ENCODE measurements at regions not wholly inside any gene's neighbourhood (a gene's known extent, or its start where the extent isn't known, plus 50 kb on each side); places are given as distances from the start of the nearest gene placed in this dataset.

GRCh38 chr18:30298769-30299168 is 743.8 kb downstream of the DSC3 start:
- no peak for DNase-seq

- DNase-seq, result no peak
Observed at GRCh38 chr18:30288662-30289414, 753.7 kb downstream of the DSC3 start.

- no peak for DNase-seq
Observed at GRCh38 chr18:30280861-30281470, 761.6 kb downstream of the DSC3 start.

- DNase-seq, result no peak
Observed at GRCh38 chr18:30280186-30280585, 762.4 kb downstream of the DSC3 start.

- DNase-seq, result no peak
Observed at GRCh38 chr18:30277676-30278075, 764.9 kb downstream of the DSC3 start.

- DNase-seq, result no peak
Observed at GRCh38 chr18:30271716-30272115, 770.8 kb downstream of the DSC3 start.

GRCh38 chr18:30265190-30265589 is 777.4 kb downstream of the DSC3 start:
- DNase-seq, result no peak

- DNase-seq, result no peak
Observed at GRCh38 chr18:30254331-30254730, 788.2 kb downstream of the DSC3 start.

- DNase-seq, result peak in 1 of 2 experiments; percentile 34
Observed at GRCh38 chr18:30248056-30248455, 794.5 kb downstream of the DSC3 start.

GRCh38 chr18:30245766-30246455 is 796.6 kb downstream of the DSC3 start:
- DNase-seq, result no peak

- no peak for DNase-seq
Observed at GRCh38 chr18:30234755-30235154, 807.8 kb downstream of the DSC3 start.

GRCh38 chr18:30211112-30211511 is 831.4 kb downstream of the DSC3 start:
- DNase-seq, result no peak

- no peak for DNase-seq
Observed at GRCh38 chr18:30208546-30208945, 834.0 kb downstream of the DSC3 start.

GRCh38 chr18:30192216-30192615 is 850.3 kb downstream of the DSC3 start:
- DNase-seq, result no peak

- DNase-seq, result no peak
Observed at GRCh38 chr18:30186245-30186644, 856.3 kb downstream of the DSC3 start.

- DNase-seq, result no peak
Observed at GRCh38 chr18:30177056-30177455, 865.5 kb downstream of the DSC3 start.

- no peak for DNase-seq
Observed at GRCh38 chr18:30175621-30176225, 866.8 kb downstream of the DSC3 start.

GRCh38 chr18:30175061-30175574 is 867.4 kb downstream of the DSC3 start:
- no peak for DNase-seq

GRCh38 chr18:30163573-30163972 is 879.0 kb downstream of the DSC3 start:
- no peak for DNase-seq

GRCh38 chr18:30160124-30160523 is 882.4 kb downstream of the DSC3 start:
- no peak for DNase-seq

- DNase-seq, result no peak
Observed at GRCh38 chr18:30150586-30151250, 891.8 kb downstream of the DSC3 start.

- DNase-seq, result no peak
Observed at GRCh38 chr18:30149585-30149984, 893.0 kb downstream of the DSC3 start.

- DNase-seq, result no peak
Observed at GRCh38 chr18:30142870-30143269, 899.7 kb downstream of the DSC3 start.
